GM20000 (cell line): ENCODE measurements at regions not wholly inside any gene's neighbourhood (a gene's known extent, or its start where the extent isn't known, plus 50 kb on each side); places are given as distances from the start of the nearest gene placed in this dataset.

Experiments
- DNase-seq: peaks from one replicate; pipeline ENCODE4 v3.0.0; 2012; ENCODE audit warnings: low spot score
- TF ChIP-seq, protein P1 (sequence below): IDR thresholded peaks from 2 replicates; pipeline ENCODE4 v1.5.1; 2012; ENCODE audit warnings: mild to moderate bottlenecking, control low read depth; ENCODE audit errors: extremely low read depth, missing control alignments

GRCh38 chr1:194584052-194584451 is 1397.6 kb upstream of the B3GALT2 start:
- TF ChIP-seq, protein P1, sequence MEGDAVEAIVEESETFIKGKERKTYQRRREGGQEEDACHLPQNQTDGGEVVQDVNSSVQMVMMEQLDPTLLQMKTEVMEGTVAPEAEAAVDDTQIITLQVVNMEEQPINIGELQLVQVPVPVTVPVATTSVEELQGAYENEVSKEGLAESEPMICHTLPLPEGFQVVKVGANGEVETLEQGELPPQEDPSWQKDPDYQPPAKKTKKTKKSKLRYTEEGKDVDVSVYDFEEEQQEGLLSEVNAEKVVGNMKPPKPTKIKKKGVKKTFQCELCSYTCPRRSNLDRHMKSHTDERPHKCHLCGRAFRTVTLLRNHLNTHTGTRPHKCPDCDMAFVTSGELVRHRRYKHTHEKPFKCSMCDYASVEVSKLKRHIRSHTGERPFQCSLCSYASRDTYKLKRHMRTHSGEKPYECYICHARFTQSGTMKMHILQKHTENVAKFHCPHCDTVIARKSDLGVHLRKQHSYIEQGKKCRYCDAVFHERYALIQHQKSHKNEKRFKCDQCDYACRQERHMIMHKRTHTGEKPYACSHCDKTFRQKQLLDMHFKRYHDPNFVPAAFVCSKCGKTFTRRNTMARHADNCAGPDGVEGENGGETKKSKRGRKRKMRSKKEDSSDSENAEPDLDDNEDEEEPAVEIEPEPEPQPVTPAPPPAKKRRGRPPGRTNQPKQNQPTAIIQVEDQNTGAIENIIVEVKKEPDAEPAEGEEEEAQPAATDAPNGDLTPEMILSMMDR: no peak

GRCh38 chr1:194570476-194570875 is 1384.1 kb upstream of the B3GALT2 start:
- TF ChIP-seq, protein P1: no peak
- DNase-seq: no peak

More at GRCh38 chr1:194584052-194584451, 1397.6 kb upstream of the B3GALT2 start:
- no peak for DNase-seq

GRCh38 chr1:194568610-194569009 is 1382.2 kb upstream of the B3GALT2 start:
- TF ChIP-seq, protein P1: no peak

DNA sequence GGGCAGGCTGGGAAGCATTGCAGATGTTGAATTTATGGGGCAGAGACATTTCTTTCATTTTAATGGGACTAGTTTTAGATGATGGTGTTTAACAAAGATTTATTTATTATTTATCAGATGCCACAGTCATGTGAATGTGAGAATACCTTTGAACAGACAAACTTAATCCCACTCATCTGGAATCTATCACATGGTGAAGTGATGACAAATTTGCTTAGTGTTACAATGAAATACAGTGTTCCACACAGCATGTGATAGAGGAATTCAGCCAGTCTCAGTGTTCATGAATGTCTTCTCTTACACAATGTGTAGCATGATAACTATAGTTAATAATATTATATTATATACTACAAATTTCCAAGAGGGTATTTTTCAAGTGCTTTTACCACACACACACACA is 1361.7 kb upstream of the B3GALT2 start:
- TF ChIP-seq, protein P1: no peak
- DNase-seq: no peak

More at GRCh38 chr1:194568610-194569009, 1382.2 kb upstream of the B3GALT2 start:
- DNase-seq: no peak

- DNase-seq: no peak
- TF ChIP-seq, protein P1: no peak
Measured at GRCh38 chr1:194544012-194544411, 1357.6 kb upstream of the B3GALT2 start.

- DNase-seq: no peak
- TF ChIP-seq, protein P1: no peak
Measured at GRCh38 chr1:194538453-194538852, 1352.0 kb upstream of the B3GALT2 start.

DNA sequence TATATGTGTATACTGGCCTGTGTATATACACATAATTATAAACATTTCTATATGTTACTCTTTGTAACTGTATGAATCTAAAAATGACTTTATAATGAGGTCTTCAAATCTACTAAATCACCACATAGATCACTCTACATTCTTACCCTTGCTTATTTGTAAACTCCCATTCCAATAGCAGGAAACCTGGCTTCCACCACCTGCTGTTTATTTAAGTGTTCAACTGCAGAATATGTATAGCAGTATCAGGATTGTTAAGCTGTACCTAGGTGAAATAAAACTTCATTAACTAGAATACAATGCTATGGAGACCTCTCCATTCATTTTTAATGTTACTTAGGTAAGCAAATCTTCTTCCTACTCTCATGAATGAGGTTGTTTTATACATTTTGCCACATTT is 1351.1 kb upstream of the B3GALT2 start:
- TF ChIP-seq, protein P1: no peak
- DNase-seq: no peak
